HG02981 (cell line): ENCODE measurements at regions not wholly inside any gene's neighbourhood (a gene's known extent, or its start where the extent isn't known, plus 50 kb on each side); places are given as distances from the start of the nearest gene placed in this dataset.
A peak's percentile ranks its signal among the peaks of the same experiment; 100 is the strongest.
"Not testable (repeated sequence)": the region's sequence is repeated elsewhere in the genome, so short reads cannot be mapped to it uniquely, and the experiment has no call there.

Experiments
- ATAC-seq: cut with Tn5 transposase; IDR thresholded peaks from one replicate; pipeline ENCODE4 v1.9.1; 2021; ENCODE audit warnings: mild to moderate bottlenecking, moderate library complexity; ENCODE audit not compliant: unreplicated experiment

DNA sequence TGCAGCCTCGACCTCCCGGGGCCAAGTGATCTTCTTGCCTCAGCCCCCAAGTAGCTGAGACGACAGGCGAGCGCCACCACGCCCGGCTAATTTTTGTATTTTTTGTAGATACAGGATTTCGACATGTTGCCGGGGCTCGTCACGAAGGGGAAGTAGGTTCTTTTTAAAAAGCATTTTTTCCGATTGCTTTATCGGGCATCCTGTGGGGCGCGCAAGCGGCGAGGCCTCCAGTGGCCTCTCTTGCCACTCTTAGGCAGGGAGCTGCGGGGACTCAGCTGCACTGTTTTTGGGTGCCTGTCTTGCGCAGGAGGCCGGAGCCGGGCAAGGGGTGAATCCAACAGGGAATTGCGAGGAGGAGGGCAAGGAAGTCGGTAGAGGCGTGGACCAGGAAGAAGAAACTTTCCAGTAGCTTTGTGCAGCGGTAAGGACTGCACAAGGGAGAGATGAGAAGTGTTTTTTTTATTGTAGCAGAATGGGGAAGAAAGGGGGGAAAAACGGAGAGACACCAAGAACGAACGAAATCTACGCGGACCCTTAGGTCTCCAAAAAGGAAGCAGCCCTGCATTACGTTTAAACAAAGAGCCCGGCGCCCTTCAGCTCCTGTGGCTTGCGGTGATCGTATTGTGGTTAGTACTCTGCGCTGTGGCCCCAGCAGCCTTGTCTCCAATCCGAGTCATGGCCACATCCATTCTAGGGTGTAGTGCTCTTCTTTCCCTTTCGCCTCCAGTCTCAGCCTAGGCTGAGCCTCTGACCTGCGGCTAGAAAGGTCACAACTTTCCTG lies 164.8 kb downstream of the PPIAL4G start:
- no peak for ATAC-seq

DNA sequence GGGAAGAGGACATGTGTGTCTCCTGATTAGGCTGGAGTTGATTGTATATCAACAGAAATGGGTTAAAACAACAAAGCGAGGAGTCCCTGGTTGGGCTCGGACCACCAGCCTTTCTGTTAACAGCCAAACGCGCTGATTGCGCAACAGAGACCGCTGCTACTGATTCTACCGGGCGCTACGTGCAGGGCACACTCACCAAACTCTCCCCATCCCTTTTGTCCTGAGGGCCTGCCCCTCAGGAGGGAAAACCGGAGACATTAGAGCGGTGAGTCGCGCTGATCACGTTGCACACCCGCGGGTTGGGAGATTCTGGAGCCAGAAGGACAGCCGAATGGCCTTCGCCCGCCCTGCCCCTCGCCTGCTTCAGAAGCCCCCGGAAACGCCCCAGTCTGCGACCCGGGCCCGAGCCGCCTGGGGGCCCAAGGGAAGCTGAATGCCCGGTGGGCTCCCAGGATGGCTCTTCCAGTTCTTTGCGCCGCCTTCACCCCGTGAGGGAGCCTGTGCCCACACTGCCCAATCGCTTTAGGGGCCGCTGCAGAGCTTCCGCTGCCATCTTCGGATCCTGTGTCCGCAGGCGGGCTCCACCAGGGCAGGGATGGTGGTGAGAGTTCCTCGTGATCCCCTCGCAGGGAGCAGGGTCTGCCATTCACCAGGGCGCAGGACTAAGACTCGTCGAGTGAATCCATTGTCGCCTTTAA lies 165.4 kb upstream of the NBPF11 start:
- no peak for ATAC-seq

GRCh38 chr1:148315071-148315811 lies 163.2 kb upstream of the NBPF11 start:
- peak; percentile 56 for ATAC-seq

- no peak for ATAC-seq
Measured at GRCh38 chr1:148310807-148311206, 158.7 kb upstream of the NBPF11 start.

DNA sequence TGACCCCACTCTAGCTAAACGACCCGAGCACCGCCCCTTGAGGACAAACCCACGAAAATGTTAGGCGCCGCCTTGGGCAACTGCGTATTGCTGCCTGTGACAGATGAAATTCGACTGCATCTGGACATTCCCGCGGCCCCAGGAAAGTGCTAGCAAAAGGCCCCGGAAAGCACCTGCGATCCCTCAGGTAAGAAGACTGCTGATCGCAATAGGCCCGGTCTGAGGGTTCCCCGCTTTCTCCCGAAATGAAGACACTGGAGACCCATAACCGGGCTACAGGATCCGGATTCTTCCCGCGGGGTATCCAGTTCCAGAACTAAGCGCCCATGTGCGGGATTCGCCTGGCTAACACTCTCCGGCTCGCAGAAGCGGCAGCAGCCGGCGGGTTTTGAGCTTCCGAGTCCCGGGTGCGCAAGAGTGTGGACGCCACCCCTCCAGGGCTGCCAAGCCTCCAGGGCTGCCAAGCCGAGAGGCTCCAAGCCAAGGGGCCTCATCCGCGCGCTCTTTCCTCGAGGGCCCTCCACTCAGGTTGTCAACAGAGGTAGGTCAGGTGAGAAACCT lies 157.9 kb upstream of the NBPF11 start:
- no peak for ATAC-seq

DNA sequence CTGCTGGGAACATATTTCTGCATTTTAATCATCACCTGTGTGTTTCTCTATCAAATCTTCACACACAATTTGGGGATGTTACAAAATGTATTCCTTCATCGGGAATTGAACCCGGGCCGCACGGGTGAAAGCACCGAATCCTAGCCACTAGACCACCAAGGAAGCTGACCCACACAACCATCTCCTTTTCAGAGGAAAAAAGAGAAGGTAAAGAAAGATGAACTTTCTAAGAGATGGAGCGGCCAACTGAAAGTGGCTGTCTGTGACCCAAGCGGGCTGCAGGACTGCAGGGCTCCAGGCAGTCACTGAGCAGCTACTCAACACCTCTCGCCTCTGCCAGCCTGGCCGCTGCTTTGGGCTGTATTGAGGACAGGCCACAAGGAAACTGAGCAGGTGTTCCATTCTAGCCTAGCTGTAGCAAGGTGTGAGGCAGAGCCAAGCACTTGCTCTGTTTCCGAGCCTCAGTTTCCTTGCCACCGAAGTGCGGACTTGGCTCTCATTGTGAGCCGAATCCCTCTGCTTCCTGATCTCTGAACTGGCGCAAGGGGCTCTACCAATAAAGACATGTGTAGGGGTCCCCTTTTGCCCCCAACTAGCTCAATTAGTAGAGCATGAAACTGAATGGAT lies 156.9 kb upstream of the NBPF11 start:
- ATAC-seq: no peak

DNA sequence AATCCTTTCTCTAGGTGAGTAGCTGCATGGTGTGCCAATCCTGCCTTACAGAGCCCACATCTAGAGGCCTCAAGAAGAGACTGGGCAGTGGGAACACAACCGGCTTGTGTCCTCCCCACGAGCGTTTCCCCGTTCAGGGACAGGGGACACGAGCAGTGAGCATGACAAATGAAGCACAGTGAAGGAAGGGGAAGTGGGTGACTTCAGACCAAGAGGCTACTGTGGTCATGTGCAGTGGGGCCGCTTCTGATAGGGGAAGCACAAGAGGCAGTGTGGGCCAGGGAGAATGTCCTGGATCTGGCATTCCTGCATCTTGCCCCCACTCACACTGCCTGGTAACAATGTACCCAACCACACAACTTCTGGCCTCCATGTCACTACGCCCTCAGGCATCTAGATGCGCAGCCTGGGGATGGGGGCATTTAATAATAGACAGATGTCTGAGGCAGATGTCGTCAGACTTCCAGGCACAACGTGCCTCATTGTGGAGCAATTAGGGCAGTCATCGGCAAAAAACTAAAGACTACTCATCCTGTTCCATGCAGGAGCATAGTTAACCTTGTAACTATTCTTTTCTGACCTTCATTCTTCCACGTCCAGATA lies 155.6 kb upstream of the NBPF11 start:
- no peak for ATAC-seq

GRCh38 chr1:148304935-148305334 lies 152.9 kb upstream of the NBPF11 start:
- not testable (repeated sequence) for ATAC-seq

GRCh38 chr1:148302586-148303364 lies 150.7 kb upstream of the NBPF11 start:
- ATAC-seq: peak; percentile 69

DNA sequence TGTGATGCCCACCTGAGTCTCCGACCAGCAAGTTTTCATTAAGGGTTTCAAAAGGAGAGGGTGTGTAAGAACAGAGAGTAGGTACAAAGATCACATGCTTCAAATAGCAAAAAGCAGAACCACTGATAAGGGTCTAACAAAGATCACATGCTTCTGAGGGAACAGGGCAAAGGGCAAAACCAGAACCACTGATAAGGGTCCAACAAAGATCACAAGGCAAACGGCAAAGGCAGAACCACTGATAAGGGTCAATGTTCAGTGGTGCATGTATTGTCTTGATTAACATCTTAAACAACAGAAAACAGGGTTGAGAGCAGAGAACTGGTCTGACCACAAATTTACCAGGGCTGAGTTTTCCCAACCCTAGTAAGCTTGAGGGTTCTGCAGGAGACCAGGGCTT lies 145.8 kb upstream of the NBPF11 start:
- ATAC-seq: not testable (repeated sequence)

DNA sequence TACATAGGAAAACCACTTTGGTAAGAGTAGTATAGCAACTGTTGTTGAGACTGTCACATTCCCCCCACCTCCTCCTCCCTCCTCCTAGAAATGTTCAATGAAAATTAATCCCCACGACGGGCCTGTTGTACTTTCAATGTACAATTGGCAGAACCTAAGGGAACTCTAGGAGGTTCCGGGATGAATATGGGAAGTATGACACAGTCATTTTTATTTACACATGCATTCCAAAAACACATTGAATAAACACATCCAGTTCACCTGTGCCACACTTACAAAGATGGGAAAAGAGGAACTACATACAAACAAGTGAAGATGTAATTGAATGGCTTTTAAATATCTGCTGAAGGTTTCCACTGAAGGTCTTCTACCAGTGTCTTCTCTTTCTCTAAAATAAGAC lies 144.4 kb upstream of the NBPF11 start:
- ATAC-seq: no peak

GRCh38 chr1:148294116-148294807 lies 142.2 kb upstream of the NBPF11 start:
- ATAC-seq: no peak

DNA sequence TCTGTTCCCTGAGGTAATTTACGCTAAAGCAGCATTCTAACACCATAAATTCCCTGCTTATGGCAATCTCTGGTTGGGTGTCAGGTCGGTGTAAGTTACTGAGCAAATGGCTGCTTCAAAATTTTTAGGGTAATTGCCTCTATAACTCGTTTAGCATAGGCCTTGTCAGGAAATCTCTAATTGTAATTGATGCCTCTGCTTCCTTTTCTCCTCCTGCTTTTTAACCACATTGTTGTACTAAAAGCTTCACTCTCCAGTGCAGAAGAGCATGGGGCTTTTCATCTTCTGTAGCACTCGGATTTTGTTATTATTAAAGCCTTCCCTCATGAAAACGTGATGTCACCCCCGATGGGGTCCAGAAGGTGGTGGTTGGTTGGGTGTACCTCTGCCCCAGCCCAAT lies 141.6 kb upstream of the NBPF11 start:
- ATAC-seq: no peak

DNA sequence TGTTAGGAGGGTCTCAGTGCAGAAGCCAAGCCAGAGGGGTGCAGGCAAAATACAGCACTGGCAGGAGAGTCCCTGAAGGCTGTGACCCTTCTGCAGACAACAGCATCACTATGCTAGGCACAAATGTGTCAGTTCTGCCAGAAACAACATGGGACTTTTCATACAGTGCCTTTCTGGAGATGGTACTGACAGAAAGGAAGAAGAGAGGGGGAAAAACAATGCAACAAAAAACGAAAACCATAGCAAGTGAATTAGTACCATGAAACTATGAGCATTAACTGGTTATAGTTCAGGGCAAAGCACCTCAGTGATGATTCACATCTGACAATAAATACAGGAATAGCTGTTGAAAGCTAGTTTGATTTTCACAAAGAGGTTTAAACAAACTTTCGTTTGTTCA lies 140.8 kb upstream of the NBPF11 start:
- no peak for ATAC-seq

DNA sequence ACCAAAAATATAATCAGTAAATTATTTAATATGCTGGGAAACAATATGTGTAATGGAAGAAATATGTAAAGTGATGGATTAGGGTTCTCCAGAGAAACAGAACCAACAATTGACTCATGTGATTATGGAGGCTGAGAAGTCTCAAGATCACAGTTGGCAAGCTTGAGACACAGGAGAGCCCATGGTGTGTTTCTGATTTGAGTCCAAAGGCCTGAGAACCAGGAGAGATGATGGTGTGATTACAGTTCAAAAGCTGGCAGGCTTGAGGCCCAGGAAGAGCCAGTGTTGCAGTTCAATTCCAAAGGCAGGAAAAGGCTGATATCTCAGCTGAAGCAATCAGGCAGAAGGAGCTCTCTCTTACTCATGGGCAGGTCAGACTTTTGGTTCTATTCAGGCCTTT lies 138.8 kb upstream of the NBPF11 start:
- no peak for ATAC-seq

- no peak for ATAC-seq
Measured at GRCh38 chr1:148289647-148290046, 137.6 kb upstream of the NBPF11 start.

GRCh38 chr1:148285946-148286345 lies 133.9 kb upstream of the NBPF11 start:
- ATAC-seq: not testable (repeated sequence)

- ATAC-seq: peak; percentile 72
Measured at GRCh38 chr1:148280831-148281572, 128.9 kb upstream of the NBPF11 start.
